Occipital lobe (tissue), 1 donor: ENCODE measurements at regions not wholly inside any gene's neighbourhood (a gene's known extent, or its start where the extent isn't known, plus 50 kb on each side); places are given as distances from the start of the nearest gene placed in this dataset.

Source experiments
- DNase-seq: peaks from one replicate; lab custom pipeline; 2025; lab: John Stamatoyannopoulos, UW

DNA sequence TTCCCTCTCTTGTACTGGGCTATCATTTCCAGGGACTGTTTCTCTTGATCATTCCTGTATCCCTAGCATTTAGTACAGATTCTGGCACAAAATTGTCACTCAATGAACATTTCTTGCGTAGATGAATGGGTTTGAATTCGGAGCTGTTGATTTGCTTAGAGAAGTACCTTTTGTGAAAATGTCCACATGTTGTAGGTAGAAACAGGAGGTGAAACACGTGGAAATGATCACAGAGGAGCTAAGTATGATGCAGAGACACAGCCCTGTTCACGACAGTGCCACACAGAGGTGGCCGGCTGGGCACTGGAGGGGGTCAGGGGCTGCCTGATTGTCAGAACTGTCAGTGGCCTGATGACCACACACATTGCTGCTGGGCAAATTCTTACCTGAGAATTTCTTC is 196.1 kb upstream of the PRKCQ start:
- DNase-seq, result no peak

DNA sequence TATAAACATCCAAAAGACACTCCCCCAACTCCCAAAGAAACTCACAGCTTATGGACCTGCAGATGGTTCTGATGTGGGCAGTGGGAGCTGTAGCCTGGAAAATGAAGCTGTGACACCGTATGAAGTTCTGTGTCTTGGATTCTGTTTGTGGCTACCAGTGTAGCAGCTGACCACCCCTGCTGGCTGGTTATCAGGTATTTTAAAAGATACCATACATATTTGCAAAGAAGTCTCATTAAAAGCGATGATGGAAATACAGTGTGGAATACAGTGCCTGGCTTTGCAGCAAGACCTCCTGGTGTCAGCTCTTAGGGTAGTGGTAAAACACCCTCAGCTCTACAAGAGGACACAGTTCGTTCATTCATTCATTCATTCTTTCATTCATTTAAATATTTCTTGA is 194.3 kb upstream of the PRKCQ start:
- DNase-seq, result no peak

DNA sequence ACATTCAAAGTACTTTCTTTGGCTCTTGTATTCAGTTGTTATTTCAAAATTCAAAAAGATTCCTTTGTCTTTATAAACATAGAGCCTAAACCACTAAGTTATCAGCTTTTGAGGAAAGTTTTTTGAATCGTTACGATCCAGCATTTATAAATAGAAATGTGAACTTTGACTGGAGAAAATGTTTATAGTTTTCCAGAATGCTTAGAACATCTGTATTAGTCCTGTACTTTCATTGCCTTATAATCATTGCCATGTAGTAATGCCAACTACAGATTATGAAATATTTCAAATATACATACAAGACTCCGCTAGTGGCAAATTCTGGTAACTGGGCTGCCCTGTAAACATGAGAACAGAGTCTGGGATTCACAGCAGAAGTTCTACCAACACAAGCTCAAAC is 191.3 kb upstream of the PRKCQ start:
- DNase-seq, result no peak

DNA sequence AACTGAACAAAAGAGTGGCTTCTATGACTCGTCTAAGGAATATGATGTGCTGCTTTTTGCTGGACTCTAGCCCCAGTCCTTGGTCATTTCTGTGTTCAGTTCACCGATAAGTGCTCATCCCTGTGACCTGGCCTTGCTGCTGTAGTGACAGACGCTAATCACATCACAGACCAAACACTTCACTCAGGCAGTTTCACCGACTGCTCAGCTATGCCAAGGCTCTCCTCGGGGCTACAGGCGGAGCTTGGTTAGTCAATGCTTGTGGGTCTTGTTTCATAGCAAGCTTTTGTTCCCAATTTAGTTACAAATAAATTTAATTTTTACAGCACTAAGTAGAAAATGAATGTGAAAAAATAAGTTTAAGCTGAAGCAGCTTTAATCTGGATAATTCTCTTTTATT is 190.8 kb upstream of the PRKCQ start:
- DNase-seq, result no peak

DNA sequence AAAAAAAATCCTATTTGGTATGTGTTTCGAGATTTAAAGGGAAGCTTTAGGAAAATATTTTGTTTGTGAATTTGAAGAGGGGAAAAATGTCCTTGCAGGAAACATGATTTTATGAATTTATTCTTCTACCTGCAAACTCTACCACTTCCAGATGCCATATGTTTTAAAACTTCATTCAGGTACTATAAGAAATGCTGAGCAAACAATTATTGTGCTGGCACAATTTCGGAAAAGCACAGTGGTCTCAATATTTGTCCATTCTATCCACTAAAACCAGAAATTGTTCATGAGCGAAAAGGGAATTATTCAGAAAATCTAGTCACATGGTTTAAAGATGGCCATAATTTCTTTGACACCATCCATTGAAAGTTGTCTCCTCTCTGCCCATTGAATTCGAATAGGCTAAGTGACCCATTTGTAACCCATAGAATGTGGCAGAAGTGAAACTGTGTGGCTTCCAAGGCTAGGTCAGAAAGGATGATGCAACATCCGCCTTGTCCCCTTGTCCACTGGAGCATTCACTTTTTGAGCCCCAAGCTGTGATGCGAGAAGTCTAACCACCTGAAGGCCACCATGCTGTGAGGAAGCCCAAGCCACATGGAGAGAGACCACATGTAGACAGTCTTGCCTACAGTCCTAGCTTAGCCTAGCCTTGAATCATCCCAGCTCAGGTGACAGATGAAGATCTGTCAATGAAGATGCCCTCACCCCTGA is 189.8 kb upstream of the PRKCQ start:
- DNase-seq, result no peak

DNA sequence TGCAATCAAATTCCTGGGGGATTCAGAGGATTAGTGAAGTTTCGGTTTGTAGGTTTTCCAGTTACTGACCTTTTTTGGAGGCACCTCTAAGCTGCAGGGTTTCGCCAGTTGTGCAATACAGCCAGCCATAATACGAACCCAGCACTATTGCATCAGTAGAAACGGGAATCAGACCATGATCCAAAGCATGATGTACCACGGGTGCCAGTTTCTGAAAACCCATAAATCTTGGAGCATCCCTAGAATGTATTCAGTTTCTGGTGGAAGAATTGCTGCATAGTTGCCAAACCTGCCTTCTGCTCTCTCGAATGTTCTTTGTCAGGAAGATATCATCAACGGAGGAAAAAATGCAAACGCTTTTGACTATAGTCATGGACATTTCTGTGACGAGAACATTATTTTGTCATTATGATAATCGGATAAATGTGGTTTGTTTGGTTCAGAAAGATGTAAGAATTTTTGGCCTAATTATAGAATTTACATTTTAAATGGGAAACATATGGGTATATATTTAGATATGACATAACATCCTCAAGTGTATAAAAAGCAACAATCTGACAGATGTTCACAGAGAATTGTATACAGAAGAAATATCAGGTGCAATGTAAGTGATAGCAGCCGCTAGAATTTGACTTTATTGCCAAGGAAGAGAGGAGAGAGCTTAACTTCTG is 186.2 kb upstream of the PRKCQ start:
- DNase-seq, result no peak

DNA sequence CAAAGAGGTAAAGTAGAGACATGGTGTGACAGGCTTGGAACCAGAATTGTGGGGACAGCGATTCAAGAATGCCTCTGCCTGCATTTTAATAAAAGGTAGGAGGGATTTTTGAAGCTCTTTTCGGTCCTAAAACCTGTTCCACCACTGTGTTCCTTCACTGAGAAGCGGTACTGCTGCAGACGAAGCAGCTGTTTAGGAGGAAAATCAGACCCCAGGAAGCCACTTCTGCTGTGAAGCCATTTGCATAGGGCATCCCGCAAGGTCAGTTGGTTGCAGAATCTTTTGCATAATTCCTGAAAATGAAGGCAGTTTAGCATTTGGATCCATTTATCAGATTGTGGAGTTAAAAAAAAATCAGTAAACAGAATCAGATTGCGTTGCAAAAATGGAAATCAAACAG is 183.3 kb upstream of the PRKCQ start:
- no peak for DNase-seq

DNA sequence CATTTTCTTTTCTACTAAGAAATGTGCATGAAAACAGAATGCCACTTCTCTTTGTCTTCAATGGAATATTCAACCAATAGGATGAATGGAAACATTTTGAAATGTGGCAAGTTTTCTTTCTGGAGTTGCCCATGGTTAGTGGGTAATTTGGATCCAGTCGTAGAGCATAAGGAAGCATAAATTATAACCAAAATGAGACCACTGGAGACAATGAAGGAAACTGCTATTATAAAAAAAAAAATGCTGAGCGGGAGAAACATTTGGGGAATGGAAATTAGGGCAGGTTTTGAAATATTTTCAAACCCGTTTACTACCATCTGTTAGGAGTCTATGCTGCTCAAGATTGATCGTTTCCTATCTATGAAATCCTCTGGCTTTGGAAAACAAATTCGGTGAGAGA is 182.9 kb upstream of the PRKCQ start:
- DNase-seq, result no peak

DNA sequence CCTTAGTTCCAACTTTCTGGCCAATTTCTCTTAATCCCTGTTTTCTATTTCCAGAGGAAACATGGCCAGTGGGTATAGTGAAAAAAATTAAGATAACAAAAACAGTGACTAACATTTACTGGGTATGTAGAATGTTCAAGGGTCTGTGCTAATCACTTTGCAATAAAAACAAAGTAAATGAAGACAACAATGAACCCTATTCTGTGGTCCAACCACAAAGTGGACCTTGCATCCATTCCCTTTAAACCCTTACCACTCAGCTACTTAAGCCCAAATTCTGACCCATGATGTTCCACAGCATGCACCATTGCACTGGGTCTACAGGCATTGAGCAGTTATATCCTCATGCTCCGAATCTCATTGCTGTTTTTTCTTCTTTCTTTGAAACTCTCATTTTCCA is 179.9 kb upstream of the PRKCQ start:
- DNase-seq, result no peak

DNA sequence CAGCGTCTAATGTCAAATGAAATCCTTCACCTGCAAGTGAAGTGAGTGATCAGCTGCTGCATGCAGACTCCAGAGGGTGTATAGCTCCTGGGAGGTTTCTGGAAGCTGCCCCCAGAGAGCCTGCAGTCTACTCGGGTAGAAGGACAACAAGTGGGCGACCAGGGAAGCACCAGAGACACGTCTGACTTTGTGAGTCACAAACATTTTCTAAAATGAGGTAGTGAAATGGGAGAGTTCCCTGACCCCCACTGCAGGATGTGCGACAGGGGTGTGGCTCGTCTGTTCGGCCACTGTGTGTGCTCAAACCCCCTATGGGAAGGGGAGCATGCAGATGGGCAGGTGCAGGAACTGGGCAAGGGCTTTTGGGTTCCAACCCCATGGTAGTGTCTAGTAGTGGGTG is 177.1 kb upstream of the PRKCQ start:
- no peak for DNase-seq

DNA sequence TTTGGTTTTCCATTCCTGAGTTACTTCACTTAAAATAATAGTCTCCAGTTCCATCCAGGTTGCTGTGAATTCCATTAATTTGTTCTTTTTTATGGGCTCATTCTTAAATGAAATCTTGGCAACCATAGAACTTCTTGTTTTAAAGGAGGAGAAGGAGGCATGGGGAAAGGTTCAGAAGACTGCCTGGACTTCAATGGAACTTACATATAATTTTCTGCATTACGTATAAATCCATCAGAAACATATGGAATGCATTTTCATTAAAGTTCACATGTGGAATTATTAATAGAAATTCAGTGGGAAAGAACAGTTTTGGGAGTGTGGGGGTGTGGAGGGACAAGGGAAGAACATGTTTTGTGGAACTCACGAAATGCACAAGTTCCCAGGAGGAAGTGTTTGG is 176.6 kb upstream of the PRKCQ start:
- DNase-seq, result no peak

DNA sequence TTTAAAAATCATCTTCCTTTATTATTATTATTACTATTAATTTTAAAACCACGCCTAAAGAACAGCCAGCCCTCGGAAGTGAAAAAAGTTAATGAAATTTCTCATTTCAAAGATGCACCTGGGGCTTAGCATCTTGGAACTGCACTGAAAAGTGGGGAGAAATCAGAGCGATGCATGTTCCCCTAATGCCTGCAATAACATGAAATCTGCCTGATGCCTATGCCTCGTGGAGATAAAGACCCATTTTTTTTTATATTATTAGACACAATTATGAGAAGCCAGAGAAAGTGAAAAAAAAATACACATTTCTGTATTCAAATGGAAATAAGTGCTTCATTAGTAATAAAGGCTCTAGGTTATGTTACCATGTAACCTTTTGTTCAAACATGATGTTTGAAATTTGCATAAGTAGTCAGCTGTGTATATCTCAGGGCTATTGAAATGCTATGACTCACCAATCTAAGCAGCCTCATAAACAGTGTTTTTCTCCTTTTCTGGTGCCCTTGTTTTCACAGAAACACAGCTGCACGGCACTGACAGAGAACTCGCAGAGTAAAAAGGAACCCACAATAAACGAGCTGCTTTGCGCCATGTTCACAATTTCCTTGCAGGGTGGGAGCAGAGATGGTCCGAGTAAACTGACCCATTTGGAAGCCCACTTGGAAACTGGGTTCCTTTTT is 175.8 kb upstream of the PRKCQ start:
- no peak for DNase-seq

DNA sequence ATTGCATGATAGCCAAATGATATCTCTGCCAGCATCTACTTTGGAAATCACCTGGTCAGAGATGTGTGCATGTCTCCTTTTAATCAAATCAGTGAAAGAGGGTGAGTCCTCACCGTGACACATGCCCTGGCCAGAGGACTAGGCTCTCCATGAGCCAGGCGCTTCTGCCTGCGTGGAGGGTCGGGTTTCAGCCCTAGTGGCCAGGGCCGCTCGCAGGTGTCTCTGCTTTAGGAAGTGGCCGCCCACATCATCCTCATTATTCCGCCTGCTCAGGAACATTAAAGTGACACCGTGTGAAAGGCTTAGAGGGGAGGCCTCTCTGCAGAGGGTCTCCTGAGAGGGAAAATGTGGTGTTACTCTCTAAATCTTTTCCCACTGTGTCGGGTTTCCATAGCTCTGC is 173.6 kb upstream of the PRKCQ start:
- no peak for DNase-seq

DNA sequence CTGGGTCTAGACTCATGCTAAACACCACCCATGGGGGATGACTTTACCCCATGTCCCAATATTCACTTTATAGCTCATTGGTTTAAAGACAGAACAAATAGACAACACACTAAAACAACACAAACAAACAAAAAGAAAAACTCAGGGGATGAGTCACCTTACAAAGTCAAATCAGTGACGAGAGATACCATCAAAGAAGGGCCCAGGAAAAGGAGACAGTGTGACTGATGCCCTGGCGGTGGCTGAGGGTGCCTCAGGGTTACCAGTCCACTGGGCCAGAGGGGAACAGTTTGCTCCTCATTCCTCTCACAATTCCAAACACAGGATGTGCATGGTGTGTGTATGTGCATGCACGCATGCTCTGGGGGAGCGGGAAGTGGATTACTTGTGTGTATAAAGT is 171.3 kb upstream of the PRKCQ start:
- DNase-seq, result no peak

DNA sequence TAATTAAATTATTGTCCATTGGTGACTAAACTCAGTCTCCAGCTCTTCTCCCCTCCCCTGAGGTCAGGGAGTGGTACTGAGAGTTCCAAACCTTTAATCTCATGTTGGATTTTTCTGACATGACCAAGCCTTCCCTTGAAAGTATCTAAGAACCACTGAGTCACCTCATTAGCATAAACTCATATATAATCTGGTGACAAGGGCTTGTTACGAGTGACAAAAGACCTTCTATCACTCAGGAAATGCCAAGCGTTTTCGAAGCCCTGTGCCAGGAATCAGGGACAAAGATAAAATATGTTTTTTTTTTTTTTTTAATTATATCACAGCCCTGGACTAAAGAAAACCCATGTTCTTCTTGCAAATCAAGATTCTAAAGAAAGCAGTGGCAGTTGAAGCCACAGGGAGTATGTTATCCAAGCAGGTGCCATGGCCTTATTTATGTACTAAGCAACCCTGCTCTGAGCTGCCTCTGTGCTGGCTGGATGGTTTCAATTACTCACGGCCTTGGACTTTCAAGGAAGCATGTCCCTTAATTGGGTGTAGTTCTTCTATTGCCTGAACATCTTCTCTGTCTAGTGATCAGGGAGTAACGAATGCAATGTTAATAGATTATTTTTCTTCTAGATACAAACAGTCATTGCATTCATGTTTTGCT is 169.0 kb upstream of the PRKCQ start:
- no peak for DNase-seq

DNA sequence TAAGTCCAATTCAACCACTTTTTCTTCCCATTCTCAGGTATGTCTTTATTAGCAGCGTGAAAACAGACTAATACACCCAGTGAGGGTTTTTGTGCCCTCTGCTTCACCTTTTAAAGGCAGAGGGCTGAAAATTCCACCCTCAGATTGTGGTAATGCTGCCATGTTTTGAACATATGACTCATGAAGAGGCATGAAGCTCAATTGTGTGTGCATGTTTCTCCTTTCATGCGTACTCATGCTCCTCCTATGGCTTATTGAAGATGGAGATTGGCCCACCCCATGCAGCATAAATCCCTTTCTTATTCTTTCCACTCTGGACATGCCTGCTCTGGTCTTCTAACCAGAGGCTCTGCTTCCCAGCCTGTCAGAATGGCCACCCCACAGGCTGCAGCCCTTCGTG is 168.0 kb upstream of the PRKCQ start:
- no peak for DNase-seq

DNA sequence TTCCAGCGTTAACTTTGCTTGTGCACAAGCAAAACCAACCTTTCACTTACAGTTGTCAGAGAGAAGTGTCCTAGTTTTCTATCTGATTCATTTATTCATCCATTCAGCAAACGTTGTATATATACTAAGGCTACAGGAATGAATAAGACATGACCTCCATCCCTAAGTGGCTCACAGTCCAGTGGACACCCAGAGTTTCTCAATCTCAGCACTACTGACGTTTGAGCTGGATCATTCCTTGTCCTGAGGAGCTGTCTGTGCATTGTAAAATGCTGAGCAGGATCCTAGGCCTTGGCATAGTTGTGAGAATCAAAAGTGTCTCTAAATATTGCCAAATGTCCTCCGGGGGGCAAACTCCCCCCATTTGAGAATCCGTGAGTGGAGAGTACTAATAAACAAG is 166.7 kb upstream of the PRKCQ start:
- no peak for DNase-seq

DNA sequence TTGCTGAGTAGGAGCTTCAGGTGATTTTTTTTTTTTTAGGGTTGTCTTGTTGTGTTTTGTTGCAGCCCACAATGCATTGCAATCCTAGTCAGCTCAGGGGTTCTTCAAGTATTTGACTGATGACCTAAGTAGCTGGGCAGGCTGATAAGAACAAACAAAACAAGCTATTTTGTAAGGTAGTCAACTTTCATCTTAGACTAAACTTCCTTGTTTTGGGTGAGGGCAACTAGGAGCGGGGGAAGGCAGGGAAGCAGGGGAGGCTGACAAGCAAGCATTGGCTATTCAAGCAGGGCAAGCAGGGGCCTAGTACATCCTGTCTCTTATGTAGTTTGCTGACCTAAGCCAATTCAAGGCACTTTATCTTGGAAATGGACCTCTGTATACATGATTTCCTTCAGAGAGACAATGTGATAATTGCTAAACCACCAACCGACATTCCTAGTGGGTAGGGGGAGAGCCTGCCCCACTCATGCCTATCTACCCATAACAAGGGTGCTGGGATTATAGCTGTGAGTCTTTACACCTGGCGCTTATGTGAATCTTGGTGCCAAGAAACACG is 163.3 kb upstream of the PRKCQ start:
- no peak for DNase-seq

DNA sequence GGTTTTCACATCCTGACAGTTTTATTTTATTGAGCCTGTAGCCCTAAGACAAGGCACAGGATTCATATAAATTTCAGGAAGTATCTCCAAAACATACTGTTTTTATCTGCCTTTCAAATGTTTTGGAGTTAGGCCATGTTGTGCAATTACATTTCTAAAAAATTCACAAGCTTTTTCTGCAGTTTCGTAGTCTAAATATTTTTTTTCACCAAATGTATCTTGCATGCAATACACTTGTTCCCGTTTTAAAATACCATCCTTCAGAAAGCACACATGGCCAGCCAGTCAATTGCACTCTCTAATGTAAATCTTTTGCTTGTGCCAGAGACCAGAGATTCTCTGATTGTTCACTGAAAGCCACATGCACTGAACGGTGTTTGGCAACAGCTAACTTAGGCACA is 161.5 kb upstream of the PRKCQ start:
- DNase-seq, result no peak

DNA sequence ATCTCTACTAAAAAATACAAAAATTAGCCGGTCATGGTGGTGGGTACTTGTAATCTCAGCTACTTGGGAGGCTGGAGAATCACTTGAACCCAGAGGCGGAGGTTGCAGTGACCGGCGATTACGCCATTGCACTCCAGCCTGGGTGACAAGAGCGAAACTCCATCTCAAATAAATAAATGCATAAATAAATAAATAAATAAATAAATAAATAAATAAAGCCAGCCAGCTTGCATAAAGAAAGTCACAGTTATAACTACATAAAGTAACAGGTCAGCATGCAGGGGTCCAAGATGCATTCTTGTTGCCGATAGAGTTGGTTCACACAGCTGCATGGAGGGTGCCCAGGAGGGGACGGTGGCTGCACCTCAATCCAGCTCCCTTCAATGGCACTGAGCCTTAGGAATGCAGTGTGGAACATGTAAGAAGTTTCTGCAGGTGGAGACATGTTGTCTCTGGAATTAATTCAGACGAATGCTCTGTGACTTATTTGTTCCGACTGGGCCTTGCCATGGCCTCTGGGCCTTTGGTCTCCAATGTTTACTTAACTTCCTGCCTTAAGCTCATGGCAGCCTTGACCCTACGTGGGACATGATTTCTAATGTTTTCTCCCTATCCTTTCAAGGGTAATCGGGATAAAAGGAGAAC is 159.6 kb upstream of the PRKCQ start:
- no peak for DNase-seq

DNA sequence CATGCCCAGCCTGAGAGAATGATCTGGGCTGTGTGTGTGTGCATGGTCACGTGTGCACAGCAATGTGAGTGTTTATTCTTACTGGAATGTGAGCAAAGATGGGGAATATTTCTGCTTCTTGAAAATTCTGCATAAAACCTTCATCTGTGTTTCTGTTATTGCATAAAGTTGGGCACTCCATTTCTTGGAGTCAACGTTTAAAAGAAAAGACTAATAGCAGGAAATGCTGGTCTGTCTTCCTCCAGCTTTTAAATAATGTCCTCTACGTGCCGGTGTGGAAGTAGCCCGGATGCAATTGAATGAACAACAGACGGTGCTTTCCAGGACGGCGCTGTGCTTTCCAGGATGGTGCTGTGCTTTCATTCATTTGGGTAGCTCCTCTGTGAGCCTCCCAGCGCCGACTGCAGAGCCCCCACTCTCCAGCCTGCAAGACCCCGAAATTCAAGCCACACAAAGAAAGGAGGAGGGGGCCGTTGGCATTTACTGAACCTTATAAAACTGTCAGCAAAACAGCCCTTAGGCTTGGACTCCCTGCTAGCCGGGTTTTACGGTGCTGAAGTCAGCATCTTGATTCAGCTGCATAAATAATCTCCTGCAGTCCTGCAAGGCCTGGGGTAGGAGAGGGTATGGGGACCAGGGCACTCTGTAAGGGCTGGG is 158.2 kb upstream of the PRKCQ start:
- no peak for DNase-seq
